Right atrium auricular region (tissue), 2 donors: ENCODE measurements at regions not wholly inside any gene's neighbourhood (a gene's known extent, or its start where the extent isn't known, plus 50 kb on each side); places are given as distances from the start of the nearest gene placed in this dataset.
A peak's percentile ranks its signal among the peaks of the same experiment; 100 is the strongest.

Experiments used
- DNase-seq: peaks from one replicate; pipeline ENCODE4 v3.0.0-alpha.2; 2019; ENCODE audit warnings: low spot score
- H3K27ac ChIP-seq, 2 donors: fragments of 200-600 bp; sonication (generic); 1 replicate in 1 of 2; 2 replicates in 1 of 2; pipeline ENCODE4 v1.5.1; 2016 to 2019
- H3K27me3 ChIP-seq, 2 donors: fragments of 200-600 bp; sonication (generic); one replicate each; pipeline versions ENCODE4 v1.5.1 to v1.6.0; 2017 to 2019
- H3K36me3 ChIP-seq: fragments of 200-600 bp; sonication (generic); one replicate; pipeline ENCODE4 v1.5.1; 2016
- H3K4me1 ChIP-seq, 2 donors: fragments of 200-600 bp; sonication (generic); one replicate each; pipeline versions ENCODE4 v1.5.1 to v1.6.0; 2017 to 2019
- H3K4me3 ChIP-seq, 2 donors: fragments of 200-600 bp; sonication (generic); 1 replicate in 1 of 2; 2 replicates in 1 of 2; pipeline ENCODE4 v1.5.1; 2017 to 2019; ENCODE audit warnings: mild to moderate bottlenecking in 1 of 2, moderate library complexity in 1 of 2
- H3K9me3 ChIP-seq, 2 donors: fragments of 200-600 bp; sonication (generic); one replicate each; pipeline ENCODE4 v1.5.1; 2019
- CTCF ChIP-seq, 2 donors: fragments of 200-600 bp; sonication (generic); IDR thresholded peaks; one replicate each; pipeline ENCODE4 v1.5.1; 2019; ENCODE audit warnings: antibody characterized with exemption in 2 of 2

- Histone ChIP-seq H3K36me3 (no peaks in the 10 kb centered on the region), H3K4me3 (no peak overlapping the region), H3K27me3 (no peaks in the 10 kb centered on the region), H3K9me3 (no peaks in the 10 kb centered on the region), H3K4me1 (peaks cover 0 to 16% of the 10 kb centered on the region in 2 donors), H3K27ac (no peak overlapping the region)
- no peak for TF ChIP-seq CTCF (IDR thresholded peaks at IDR 0.05)
- no peak for DNase-seq
Measured at GRCh38 chr2:12533337-12534005, 183.3 kb upstream of the TRIB2 start.

DNA sequence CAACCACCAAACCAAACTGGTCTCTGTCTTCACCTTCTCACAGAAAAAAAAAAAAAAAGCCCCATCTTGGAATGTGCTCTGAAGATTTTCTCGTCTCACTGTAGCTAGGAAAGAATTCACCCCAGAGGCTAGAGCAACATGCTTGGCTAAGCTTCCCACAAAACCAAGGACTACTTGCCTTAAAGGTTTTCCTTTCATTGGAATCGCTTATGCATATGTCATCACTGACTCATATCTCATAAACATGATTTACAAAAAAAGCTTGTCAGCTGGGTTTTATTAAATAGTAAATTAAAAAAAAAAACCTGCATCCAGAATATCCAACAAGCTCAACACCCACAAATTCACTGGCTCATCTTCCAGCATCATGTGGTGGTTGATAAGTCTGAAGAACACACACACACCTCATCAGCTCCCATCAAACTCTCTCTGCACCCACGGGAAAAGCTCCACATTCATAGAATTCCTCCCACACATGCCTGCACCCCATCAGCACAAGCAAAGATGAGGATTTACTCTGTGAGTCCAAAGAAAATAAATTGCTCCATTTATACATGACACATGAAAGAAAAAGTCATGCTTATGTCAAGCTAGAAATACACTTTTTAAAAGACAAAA lies 182.0 kb upstream of the TRIB2 start:
- Histone ChIP-seq H3K4me1 (peaks cover 0 to 17% of the 10 kb centered on the region in 2 donors), H3K27ac (peak overlapping the region in 1 of 2 donors; percentile 23), H3K36me3 (no peaks in the 10 kb centered on the region), H3K9me3 (no peaks in the 10 kb centered on the region), H3K27me3 (no peaks in the 10 kb centered on the region), H3K4me3 (no peak overlapping the region)
- DNase-seq = no peak
- TF ChIP-seq CTCF (IDR thresholded peaks at IDR 0.05) = no peak

- no peak for TF ChIP-seq CTCF (IDR thresholded peaks at IDR 0.05)
- H3K4me3 ChIP-seq = no peak overlapping the region
- no peaks in the 10 kb centered on the region for H3K27me3 ChIP-seq
- H3K27ac ChIP-seq = peak overlapping the region in 1 of 2 donors; percentile 62
- H3K9me3 ChIP-seq = no peaks in the 10 kb centered on the region
- peaks cover 0 to 17% of the 10 kb centered on the region in 2 donors for H3K4me1 ChIP-seq
- no peaks in the 10 kb centered on the region for H3K36me3 ChIP-seq
- no peak for DNase-seq
Measured at GRCh38 chr2:12536976-12537375, 179.8 kb upstream of the TRIB2 start.

DNA sequence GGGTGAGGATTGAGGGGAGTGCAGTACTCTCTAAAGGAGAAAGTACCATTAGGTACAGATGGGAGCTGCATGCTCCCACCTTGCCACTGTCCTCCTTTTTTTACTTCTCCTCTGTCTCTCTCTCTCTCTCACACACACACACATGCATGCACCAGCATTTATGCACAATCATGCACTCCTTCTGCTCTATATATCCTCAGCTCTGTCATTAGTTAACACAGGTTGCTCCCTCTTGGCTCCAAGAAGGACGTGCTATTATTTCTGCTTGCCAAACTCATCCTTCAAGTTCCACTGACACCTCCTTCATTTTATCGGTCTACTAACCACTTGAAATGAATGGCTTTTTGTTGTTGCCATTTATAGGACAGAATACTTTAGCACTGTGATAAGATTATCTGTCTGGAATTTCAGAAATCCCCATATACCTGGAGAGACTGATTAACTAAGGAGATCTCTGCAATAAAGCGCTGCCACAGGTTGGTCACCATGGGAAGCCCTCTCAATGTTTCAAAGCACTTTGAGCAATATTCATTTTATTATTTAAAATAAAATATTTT lies 178.5 kb upstream of the TRIB2 start:
- H3K4me1 ChIP-seq = peaks cover 0 to 18% of the 10 kb centered on the region in 2 donors
- H3K27ac ChIP-seq = peak overlapping the region in 1 of 2 donors; percentile 62
- H3K36me3 ChIP-seq = no peaks in the 10 kb centered on the region
- no peak for TF ChIP-seq CTCF (IDR thresholded peaks at IDR 0.05)
- H3K9me3 ChIP-seq = no peaks in the 10 kb centered on the region
- no peak overlapping the region for H3K4me3 ChIP-seq
- no peak for DNase-seq
- no peaks in the 10 kb centered on the region for H3K27me3 ChIP-seq

DNA sequence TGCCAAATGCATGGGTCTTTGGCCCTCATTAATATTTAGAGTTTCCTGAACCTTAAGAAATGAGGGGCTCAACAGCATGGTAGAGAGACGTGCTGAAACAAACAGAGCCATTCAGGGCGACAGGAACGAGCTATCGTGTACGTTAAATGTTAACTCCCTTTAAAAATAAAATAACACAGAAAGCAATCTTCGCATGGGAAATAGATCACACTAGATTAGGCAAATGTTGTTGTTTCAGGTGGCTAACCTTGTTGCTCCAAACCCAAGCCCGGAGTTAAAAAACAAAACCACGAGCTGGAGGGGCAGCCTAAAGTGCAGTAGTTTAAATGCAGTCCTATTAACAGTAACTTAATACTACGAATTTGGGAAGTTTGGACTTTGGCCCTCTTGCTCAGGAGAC lies 177.4 kb upstream of the TRIB2 start:
- Histone ChIP-seq H3K9me3 (no peaks in the 10 kb centered on the region), H3K27ac (peak overlapping the region in 1 of 2 donors; percentile 17), H3K36me3 (no peaks in the 10 kb centered on the region), H3K4me1 (peaks cover 0 to 23% of the 10 kb centered on the region in 2 donors), H3K4me3 (no peak overlapping the region), H3K27me3 (no peaks in the 10 kb centered on the region)
- no peak for TF ChIP-seq CTCF (IDR thresholded peaks at IDR 0.05)
- DNase-seq = no peak
